HUES6 (cell line): ENCODE measurements at regions not wholly inside any gene's neighbourhood (a gene's known extent, or its start where the extent isn't known, plus 50 kb on each side); places are given as distances from the start of the nearest gene placed in this dataset.

ENCODE experiments used
- H3K27ac ChIP-seq: 2 replicates; pipeline ENCODE4 v1.7.0; 2013; ENCODE audit warnings: low read depth, mild to moderate bottlenecking, low read length, inconsistent platforms
- H3K27me3 ChIP-seq: 2 replicates; pipeline ENCODE4 v1.6.1; 2013; ENCODE audit warnings: low read length; ENCODE audit not compliant: control insufficient read depth, insufficient read depth
- H3K36me3 ChIP-seq: 2 replicates; pipeline ENCODE4 v1.6.1; 2013; ENCODE audit warnings: low read length; ENCODE audit not compliant: control insufficient read depth, insufficient read depth
- H3K4me1 ChIP-seq: 2 replicates; pipeline ENCODE4 v1.6.1; 2013; ENCODE audit warnings: low read length; ENCODE audit not compliant: control insufficient read depth, insufficient read depth
- H3K4me3 ChIP-seq: 2 replicates; pipeline ENCODE4 v1.5.1; 2013; ENCODE audit warnings: low read depth, low read length
- H3K9ac ChIP-seq: one replicate; pipeline ENCODE4 v1.6.1; 2013; ENCODE audit warnings: mild to moderate bottlenecking, low read length
- H3K9me3 ChIP-seq: 2 replicates; pipeline ENCODE4 v1.6.1; 2013; ENCODE audit warnings: low read depth, low read length; ENCODE audit not compliant: control insufficient read depth, insufficient read depth

GRCh38 chrX:94121799-94122198, 447.8 kb downstream of the FAM133A start:
- Histone ChIP-seq H3K36me3 (no peaks in the 10 kb centered on the region), H3K9me3 (no peaks in the 10 kb centered on the region), H3K27ac (no peak overlapping the region), H3K27me3 (no peaks in the 10 kb centered on the region), H3K4me3 (no peak overlapping the region), H3K9ac (no peak overlapping the region), H3K4me1 (no peaks in the 10 kb centered on the region)

DNA sequence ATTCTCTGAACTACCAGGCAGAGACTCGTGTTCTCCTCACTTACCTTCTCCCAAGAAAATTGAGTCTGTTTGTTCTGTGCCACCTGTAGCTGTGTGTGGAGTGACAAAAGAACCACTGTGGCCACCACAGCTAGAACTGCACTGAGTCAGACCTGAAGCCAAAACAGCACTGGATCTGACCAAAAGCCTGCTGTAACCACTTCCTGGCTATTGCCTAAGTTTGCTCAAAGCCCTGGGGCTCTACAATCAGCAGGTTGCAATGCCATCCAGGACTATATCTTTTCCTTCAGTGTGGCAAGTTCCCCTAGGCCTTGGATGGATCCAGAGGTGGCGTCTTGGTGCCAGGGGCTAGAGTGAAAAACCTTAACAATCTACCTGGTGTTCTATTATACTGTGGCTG, 449.1 kb downstream of the FAM133A start:
- H3K4me3 ChIP-seq = no peak overlapping the region
- H3K36me3 ChIP-seq = no peaks in the 10 kb centered on the region
- H3K27ac ChIP-seq = no peak overlapping the region
- H3K9me3 ChIP-seq = no peaks in the 10 kb centered on the region
- no peaks in the 10 kb centered on the region for H3K4me1 ChIP-seq
- H3K9ac ChIP-seq = no peak overlapping the region
- no peaks in the 10 kb centered on the region for H3K27me3 ChIP-seq

GRCh38 chrX:94162971-94163370, 489.0 kb downstream of the FAM133A start:
- Histone ChIP-seq H3K27ac (no peak overlapping the region), H3K4me1 (no peaks in the 10 kb centered on the region), H3K36me3 (no peaks in the 10 kb centered on the region), H3K27me3 (no peaks in the 10 kb centered on the region), H3K9ac (no peak overlapping the region), H3K9me3 (peaks cover 3% of the 10 kb centered on the region; the same call in 1 of the 2 replicates), H3K4me3 (no peak overlapping the region)

DNA sequence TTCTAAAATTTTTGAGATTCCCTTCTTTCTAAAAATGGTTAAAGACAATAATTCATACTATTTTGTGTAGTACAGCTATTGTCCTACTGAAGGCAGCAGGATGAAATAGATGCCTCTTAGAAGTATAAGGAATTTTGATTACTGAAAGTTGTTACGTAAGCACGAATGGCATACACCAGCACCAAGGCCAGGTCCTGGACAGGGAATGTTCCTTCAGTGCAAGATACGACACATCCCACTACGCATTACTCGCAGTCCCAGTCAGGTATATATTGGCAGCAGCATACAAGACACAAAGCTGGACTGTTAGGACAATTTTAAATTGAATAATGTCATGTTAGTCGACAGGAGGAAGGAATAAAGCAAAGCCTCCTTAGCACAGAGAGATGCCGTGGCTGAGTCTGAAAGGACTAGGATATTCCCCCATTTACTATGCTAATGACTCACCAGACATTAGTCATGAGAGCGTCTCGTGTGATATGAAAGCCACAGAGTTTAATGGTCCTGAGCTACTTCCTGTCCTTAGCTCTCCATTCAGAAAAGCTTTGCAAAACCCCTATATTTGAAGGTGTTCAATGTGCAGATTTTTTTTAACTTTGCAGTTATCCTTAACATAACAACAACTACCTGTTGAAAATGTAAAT, 504.3 kb downstream of the FAM133A start:
- Histone ChIP-seq H3K27ac (no peak overlapping the region), H3K36me3 (no peaks in the 10 kb centered on the region), H3K9ac (no peak overlapping the region), H3K27me3 (no peaks in the 10 kb centered on the region), H3K9me3 (peaks cover 9% of the 10 kb centered on the region), H3K4me1 (0 out of 2 replicates have a peak, but pooled peaks cover 4% of the 10 kb centered on the region), H3K4me3 (no peak overlapping the region)

DNA sequence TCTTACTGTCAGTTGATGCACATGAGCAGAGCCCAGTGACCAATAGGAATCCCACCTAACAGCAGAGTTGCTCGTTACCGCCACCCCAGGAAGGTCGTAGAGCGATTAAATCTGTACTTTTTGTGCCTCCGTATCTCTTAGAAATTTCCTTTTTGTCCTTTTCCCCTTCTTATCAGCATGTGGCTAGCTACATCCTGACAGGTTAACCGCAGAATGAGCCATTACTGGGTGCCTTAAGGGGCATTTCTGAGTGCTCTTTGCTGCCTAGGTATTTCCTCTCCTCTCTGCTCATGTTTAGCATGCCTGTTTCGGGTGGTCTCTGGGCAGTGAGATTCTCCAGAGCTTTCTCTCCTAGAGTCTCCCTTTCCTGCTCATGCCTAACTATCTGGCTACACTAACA, 530.5 kb downstream of the FAM133A start:
- H3K4me3 ChIP-seq = no peak overlapping the region
- H3K4me1 ChIP-seq = no peaks in the 10 kb centered on the region
- no peaks in the 10 kb centered on the region for H3K27me3 ChIP-seq
- no peak overlapping the region for H3K9ac ChIP-seq
- H3K9me3 ChIP-seq = peaks cover 8% of the 10 kb centered on the region; the same call in 1 of the 2 replicates
- no peak overlapping the region for H3K27ac ChIP-seq
- no peaks in the 10 kb centered on the region for H3K36me3 ChIP-seq

GRCh38 chrX:94216738-94217137, 542.7 kb downstream of the FAM133A start:
- Histone ChIP-seq H3K4me1 (peaks cover 18% of the 10 kb centered on the region), H3K9me3 (peaks cover 10% of the 10 kb centered on the region; the same call in 1 of the 2 replicates), H3K4me3 (no peak overlapping the region), H3K27me3 (no peaks in the 10 kb centered on the region), H3K36me3 (no peaks in the 10 kb centered on the region), H3K27ac (peak overlapping the region; percentile 46; the same call in 1 of the 2 replicates), H3K9ac (peak overlapping the region; percentile 56)

- H3K27me3 ChIP-seq = no peaks in the 10 kb centered on the region
- no peaks in the 10 kb centered on the region; the same call in 1 of the 2 replicates for H3K9me3 ChIP-seq
- H3K36me3 ChIP-seq = no peaks in the 10 kb centered on the region
These were observed 578.2 kb downstream of the FAM133A start for GRCh38 chrX:94252211-94252610.

DNA sequence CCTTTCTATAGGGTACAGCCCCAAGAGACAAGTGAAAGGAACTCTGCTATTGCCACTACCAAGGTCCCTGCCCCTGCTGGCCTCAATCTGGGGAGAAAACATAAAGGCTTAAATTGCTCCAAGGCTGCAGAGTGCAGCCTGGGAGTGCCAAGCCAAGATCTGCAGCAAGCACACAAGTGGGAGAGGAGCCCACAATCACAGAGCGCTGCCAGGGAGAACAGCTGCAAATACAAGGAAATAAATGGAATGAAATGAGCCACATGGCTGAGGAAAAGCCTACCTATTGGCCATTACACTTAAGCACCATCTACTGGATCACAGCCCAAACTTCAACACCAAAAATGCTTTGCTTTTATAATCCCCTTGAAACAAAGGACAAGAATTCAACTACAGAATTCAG, 582.4 kb downstream of the FAM133A start:
- no peaks in the 10 kb centered on the region for H3K36me3 ChIP-seq
- no peaks in the 10 kb centered on the region for H3K4me1 ChIP-seq
- no peak overlapping the region for H3K9ac ChIP-seq
- H3K27ac ChIP-seq = no peak overlapping the region
- H3K27me3 ChIP-seq = no peaks in the 10 kb centered on the region
- H3K9me3 ChIP-seq = no peaks in the 10 kb centered on the region; the same call in none of the 2 replicates
- no peak overlapping the region for H3K4me3 ChIP-seq

More at GRCh38 chrX:94252211-94252610, 578.2 kb downstream of the FAM133A start:
- H3K27ac ChIP-seq = no peak overlapping the region
- H3K4me3 ChIP-seq = no peak overlapping the region
- no peak overlapping the region for H3K9ac ChIP-seq
- H3K4me1 ChIP-seq = no peaks in the 10 kb centered on the region

DNA sequence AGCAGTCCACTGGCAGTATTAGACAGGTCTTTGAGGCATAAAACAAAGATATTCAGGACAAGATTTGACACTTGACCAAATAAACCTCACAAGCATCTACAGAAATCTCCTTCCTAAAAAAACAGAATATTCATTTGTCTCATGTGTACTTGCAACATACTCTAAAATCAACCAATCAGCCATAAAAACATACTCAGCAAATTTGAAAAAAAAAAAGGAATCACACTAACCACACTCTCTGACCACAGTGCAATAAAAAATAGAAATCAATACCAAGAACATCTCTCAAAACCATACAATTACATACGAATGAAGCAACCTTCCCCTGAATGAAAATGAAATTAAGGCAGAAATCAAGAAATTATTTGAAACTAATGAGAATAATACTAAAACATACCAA, 591.3 kb downstream of the FAM133A start:
- Histone ChIP-seq H3K9ac (no peak overlapping the region), H3K27ac (no peak overlapping the region), H3K9me3 (peaks cover 9% of the 10 kb centered on the region; the same call in 1 of the 2 replicates), H3K4me1 (no peaks in the 10 kb centered on the region), H3K36me3 (no peaks in the 10 kb centered on the region), H3K27me3 (no peaks in the 10 kb centered on the region), H3K4me3 (no peak overlapping the region)

GRCh38 chrX:94288325-94288724, 614.3 kb downstream of the FAM133A start:
- no peak overlapping the region for H3K9ac ChIP-seq
- H3K27me3 ChIP-seq = no peaks in the 10 kb centered on the region
- peaks cover 14% of the 10 kb centered on the region for H3K4me1 ChIP-seq
- no peak overlapping the region for H3K4me3 ChIP-seq
- H3K36me3 ChIP-seq = peaks cover 10% of the 10 kb centered on the region
- H3K9me3 ChIP-seq = peaks cover 21% of the 10 kb centered on the region
- H3K27ac ChIP-seq = peak overlapping the region; percentile 72

- no peaks in the 10 kb centered on the region for H3K27me3 ChIP-seq
These were observed 615.0 kb downstream of the FAM133A start for GRCh38 chrX:94288972-94289371.

More at GRCh38 chrX:94288972-94289371, 615.0 kb downstream of the FAM133A start:
- Histone ChIP-seq H3K36me3 (peaks cover 10% of the 10 kb centered on the region), H3K4me3 (no peak overlapping the region), H3K9me3 (peaks cover 17% of the 10 kb centered on the region), H3K27ac (peak overlapping the region; percentile 72), H3K4me1 (peaks cover 14% of the 10 kb centered on the region), H3K9ac (no peak overlapping the region)
